ENCODE measurements at regions not wholly inside any gene's neighbourhood (a gene's known extent, or its start where the extent isn't known, plus 50 kb on each side); places are given as distances from the start of the nearest gene placed in this dataset.

DNA sequence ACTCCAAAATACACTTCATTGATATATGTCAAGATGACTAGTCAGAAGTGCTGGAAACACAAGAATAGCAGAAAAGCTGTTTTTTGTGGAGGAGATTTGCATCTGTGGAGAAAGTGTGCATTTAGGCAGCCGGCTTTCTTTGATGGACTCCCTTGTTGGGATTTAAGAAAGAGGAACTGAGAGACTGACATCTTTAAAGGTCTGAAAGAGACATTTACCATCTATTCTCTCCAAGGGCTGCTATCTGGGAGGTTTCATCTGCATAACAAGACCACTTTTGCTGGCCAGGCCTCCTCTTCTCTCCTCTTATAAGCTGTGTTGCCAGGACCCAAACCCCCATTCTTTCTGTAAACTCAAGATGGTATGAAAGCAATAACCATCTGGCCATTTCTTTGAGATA lies 1065.0 kb downstream of the NLGN4X start:
- H3K9me3 Mint-ChIP-seq: no peaks in the 10 kb centered on the region
- H3K4me3 Mint-ChIP-seq: no peak overlapping the region
- ATAC-seq (peak; percentile 44; the same call in 1 of the 3 replicates), DNase-seq (ENCODE audit: low spot score) (peak; percentile 2)
- H3F3A ChIP-seq (replicated peaks; ENCODE audit: low read depth): no peaks in the 10 kb centered on the region
- no peaks in the 10 kb centered on the region for H3K36me3 ChIP-seq (ENCODE audit: insufficient read depth)
- no peaks in the 10 kb centered on the region for H3K36me3 Mint-ChIP-seq (ENCODE audit: low read depth)
- no peaks in the 10 kb centered on the region for H3K9me2 ChIP-seq (ENCODE audit: insufficient read depth)
- no peak overlapping the region for H3K4me3 ChIP-seq
- TF ChIP-seq ZNF114 (CRISPR knock-in tag; IDR thresholded peaks at IDR 0.05): no peak
- TF ChIP-seq CREB1 (CRISPR knock-in tag; IDR thresholded peaks at IDR 0.05; ENCODE audit: low read depth): no peak
- TF ChIP-seq, protein P1, sequence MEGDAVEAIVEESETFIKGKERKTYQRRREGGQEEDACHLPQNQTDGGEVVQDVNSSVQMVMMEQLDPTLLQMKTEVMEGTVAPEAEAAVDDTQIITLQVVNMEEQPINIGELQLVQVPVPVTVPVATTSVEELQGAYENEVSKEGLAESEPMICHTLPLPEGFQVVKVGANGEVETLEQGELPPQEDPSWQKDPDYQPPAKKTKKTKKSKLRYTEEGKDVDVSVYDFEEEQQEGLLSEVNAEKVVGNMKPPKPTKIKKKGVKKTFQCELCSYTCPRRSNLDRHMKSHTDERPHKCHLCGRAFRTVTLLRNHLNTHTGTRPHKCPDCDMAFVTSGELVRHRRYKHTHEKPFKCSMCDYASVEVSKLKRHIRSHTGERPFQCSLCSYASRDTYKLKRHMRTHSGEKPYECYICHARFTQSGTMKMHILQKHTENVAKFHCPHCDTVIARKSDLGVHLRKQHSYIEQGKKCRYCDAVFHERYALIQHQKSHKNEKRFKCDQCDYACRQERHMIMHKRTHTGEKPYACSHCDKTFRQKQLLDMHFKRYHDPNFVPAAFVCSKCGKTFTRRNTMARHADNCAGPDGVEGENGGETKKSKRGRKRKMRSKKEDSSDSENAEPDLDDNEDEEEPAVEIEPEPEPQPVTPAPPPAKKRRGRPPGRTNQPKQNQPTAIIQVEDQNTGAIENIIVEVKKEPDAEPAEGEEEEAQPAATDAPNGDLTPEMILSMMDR (conservative IDR thresholded peaks at IDR 0.05; ENCODE audit: low read depth in 2 of 2): no peak
- no peak for TF ChIP-seq EZH2phosphoT487 (IDR thresholded peaks at IDR 0.05; ENCODE audit: unreplicated experiment)
- no peaks in the 10 kb centered on the region for H4K20me1 ChIP-seq (replicated peaks; ENCODE audit: insufficient read depth)
- no peaks in the 10 kb centered on the region for H3K27me3 ChIP-seq (ENCODE audit: insufficient read depth)
- H2AFZ ChIP-seq: no peak overlapping the region
- H3K79me2 ChIP-seq (replicated peaks; ENCODE audit: insufficient read depth): no peaks in the 10 kb centered on the region
- H3K4me2 ChIP-seq: 0 out of 2 replicates have a peak overlapping the region, but pooled peaks have one; percentile 38
- H3K4me1 Mint-ChIP-seq: peaks cover 11% of the 10 kb centered on the region; the same call in 2 of the 3 replicates
- H3K4me1 ChIP-seq (ENCODE audit: insufficient read depth): peaks cover 13% of the 10 kb centered on the region
- H3K27ac ChIP-seq (ENCODE audit: low read depth): no peak overlapping the region; the same call in 1 of the 2 replicates
- H3K27ac Mint-ChIP-seq: no peak overlapping the region
- no peaks in the 10 kb centered on the region for H3K27me3 Mint-ChIP-seq (ENCODE audit: insufficient read depth, low read depth, poor library complexity)

DNA sequence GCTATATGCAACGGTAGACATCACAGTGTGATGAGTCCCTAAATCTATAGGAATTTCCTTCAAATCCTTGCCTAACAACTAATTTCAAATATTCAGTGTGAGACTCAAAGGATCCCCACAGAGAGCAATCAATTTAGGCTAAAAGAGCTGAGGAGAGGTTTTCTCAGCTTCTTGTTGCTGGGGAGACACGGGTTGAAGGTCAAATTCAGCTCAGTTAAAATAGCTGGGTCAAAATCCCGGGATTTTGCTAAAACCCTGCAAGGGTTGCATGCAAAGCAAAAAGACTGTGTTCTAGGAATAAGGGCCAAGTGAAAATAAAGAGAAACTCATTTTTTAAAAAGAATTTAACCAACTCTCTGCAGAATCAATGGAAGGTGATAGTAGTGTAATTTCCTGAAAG lies 1073.4 kb downstream of the NLGN4X start:
- Mint-ChIP-seq H3K27ac (no peak overlapping the region), H3K27me3 (ENCODE audit: insufficient read depth, low read depth, poor library complexity) (no peaks in the 10 kb centered on the region)
- H3K4me3 ChIP-seq: no peak overlapping the region
- TF ChIP-seq CREB1 (CRISPR knock-in tag; IDR thresholded peaks at IDR 0.05; ENCODE audit: low read depth): no peak
- no peak for TF ChIP-seq EZH2 (IDR thresholded peaks at IDR 0.05; ENCODE audit: low read depth, unreplicated experiment)
- no peak for TF ChIP-seq JUNB (IDR thresholded peaks at IDR 0.05; ENCODE audit: unreplicated experiment)
- TF ChIP-seq, protein P2, sequence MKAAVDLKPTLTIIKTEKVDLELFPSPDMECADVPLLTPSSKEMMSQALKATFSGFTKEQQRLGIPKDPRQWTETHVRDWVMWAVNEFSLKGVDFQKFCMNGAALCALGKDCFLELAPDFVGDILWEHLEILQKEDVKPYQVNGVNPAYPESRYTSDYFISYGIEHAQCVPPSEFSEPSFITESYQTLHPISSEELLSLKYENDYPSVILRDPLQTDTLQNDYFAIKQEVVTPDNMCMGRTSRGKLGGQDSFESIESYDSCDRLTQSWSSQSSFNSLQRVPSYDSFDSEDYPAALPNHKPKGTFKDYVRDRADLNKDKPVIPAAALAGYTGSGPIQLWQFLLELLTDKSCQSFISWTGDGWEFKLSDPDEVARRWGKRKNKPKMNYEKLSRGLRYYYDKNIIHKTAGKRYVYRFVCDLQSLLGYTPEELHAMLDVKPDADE (IDR thresholded peaks at IDR 0.05): no peak
- TF ChIP-seq, protein P3, sequence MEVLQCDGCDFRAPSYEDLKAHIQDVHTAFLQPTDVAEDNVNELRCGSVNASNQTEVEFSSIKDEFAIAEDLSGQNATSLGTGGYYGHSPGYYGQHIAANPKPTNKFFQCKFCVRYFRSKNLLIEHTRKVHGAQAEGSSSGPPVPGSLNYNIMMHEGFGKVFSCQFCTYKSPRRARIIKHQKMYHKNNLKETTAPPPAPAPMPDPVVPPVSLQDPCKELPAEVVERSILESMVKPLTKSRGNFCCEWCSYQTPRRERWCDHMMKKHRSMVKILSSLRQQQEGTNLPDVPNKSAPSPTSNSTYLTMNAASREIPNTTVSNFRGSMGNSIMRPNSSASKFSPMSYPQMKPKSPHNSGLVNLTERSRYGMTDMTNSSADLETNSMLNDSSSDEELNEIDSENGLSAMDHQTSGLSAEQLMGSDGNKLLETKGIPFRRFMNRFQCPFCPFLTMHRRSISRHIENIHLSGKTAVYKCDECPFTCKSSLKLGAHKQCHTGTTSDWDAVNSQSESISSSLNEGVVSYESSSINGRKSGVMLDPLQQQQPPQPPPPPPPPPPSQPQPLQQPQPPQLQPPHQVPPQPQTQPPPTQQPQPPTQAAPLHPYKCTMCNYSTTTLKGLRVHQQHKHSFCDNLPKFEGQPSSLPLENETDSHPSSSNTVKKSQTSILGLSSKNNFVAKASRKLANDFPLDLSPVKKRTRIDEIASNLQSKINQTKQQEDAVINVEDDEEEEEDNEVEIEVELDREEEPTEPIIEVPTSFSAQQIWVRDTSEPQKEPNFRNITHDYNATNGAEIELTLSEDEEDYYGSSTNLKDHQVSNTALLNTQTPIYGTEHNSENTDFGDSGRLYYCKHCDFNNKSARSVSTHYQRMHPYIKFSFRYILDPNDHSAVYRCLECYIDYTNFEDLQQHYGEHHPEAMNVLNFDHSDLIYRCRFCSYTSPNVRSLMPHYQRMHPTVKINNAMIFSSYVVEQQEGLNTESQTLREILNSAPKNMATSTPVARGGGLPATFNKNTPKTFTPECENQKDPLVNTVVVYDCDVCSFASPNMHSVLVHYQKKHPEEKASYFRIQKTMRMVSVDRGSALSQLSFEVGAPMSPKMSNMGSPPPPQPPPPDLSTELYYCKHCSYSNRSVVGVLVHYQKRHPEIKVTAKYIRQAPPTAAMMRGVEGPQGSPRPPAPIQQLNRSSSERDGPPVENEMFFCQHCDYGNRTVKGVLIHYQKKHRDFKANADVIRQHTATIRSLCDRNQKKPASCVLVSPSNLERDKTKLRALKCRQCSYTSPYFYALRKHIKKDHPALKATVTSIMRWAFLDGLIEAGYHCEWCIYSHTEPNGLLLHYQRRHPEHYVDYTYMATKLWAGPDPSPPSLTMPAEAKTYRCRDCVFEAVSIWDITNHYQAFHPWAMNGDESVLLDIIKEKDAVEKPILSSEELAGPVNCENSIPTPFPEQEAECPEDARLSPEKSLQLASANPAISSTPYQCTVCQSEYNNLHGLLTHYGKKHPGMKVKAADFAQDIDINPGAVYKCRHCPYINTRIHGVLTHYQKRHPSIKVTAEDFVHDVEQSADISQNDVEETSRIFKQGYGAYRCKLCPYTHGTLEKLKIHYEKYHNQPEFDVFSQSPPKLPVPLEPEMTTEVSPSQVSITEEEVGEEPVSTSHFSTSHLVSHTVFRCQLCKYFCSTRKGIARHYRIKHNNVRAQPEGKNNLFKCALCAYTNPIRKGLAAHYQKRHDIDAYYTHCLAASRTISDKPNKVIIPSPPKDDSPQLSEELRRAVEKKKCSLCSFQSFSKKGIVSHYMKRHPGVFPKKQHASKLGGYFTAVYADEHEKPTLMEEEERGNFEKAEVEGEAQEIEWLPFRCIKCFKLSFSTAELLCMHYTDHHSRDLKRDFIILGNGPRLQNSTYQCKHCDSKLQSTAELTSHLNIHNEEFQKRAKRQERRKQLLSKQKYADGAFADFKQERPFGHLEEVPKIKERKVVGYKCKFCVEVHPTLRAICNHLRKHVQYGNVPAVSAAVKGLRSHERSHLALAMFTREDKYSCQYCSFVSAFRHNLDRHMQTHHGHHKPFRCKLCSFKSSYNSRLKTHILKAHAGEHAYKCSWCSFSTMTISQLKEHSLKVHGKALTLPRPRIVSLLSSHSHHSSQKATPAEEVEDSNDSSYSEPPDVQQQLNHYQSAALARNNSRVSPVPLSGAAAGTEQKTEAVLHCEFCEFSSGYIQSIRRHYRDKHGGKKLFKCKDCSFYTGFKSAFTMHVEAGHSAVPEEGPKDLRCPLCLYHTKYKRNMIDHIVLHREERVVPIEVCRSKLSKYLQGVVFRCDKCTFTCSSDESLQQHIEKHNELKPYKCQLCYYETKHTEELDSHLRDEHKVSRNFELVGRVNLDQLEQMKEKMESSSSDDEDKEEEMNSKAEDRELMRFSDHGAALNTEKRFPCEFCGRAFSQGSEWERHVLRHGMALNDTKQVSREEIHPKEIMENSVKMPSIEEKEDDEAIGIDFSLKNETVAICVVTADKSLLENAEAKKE (CRISPR knock-in tag; IDR thresholded peaks at IDR 0.05): no peak
- no peak for TF ChIP-seq STAT1 (IDR thresholded peaks at IDR 0.05; ENCODE audit: unreplicated experiment)

More for the DNA sequence above, 1073.4 kb downstream of the NLGN4X start:
- Histone ChIP-seq H3K79me2 (replicated peaks; ENCODE audit: insufficient read depth) (no peaks in the 10 kb centered on the region), H3K9me2 (ENCODE audit: insufficient read depth) (no peaks in the 10 kb centered on the region), H3F3A (replicated peaks; ENCODE audit: low read depth) (no peaks in the 10 kb centered on the region), H2AFZ (no peak overlapping the region), H3K27me3 (ENCODE audit: insufficient read depth) (no peaks in the 10 kb centered on the region), H3K27ac (ENCODE audit: low read depth) (no peak overlapping the region), H3K36me3 (ENCODE audit: insufficient read depth) (no peaks in the 10 kb centered on the region), H3K4me2 (no peak overlapping the region), H4K20me1 (replicated peaks; ENCODE audit: insufficient read depth) (no peaks in the 10 kb centered on the region), H3K4me1 (ENCODE audit: insufficient read depth) (peaks cover 9% of the 10 kb centered on the region; the same call in 1 of the 2 replicates)
- Mint-ChIP-seq H3K9me3 (no peaks in the 10 kb centered on the region), H3K4me1 (peaks cover 14% of the 10 kb centered on the region; the same call in 2 of the 3 replicates), H3K4me3 (no peak overlapping the region), H3K36me3 (ENCODE audit: low read depth) (no peaks in the 10 kb centered on the region)
- ATAC-seq: no peak; the same call in 2 of the 3 replicates
- DNase-seq (ENCODE audit: low spot score): peak; percentile 19
